K562 (cell line): ENCODE measurements at regions not wholly inside any gene's neighbourhood (a gene's known extent, or its start where the extent isn't known, plus 50 kb on each side); places are given as distances from the start of the nearest gene placed in this dataset.
A peak's percentile ranks its signal among the peaks of the same experiment; 100 is the strongest.

Source experiments
- ATAC-seq: fragments of 200-7000 bp; cut with Tn5 transposase; 3 replicates; pipeline ENCODE4 v1.9.1; 2020; ENCODE audit warnings: moderate library complexity
- BruUV-seq: library from RNA; stranded (reverse); fragments of 400-500 nt; replicated peaks from 2 replicates; lab custom pipeline; 2021; lab: Mats Ljungman, UMichigan
- CTCF ChIA-PET: fragments of 300-600 bp; formaldehyde crosslinking; extraction: SDS; loops from one replicate; lab custom pipeline; 2021; ENCODE audit warnings: low intra/inter-chr PET ratio; lab: Yijun Ruan, JAX
- POLR2A ChIA-PET: fragments of 300-600, 350-650 bp; sonication (Branson Sonifier 250); formaldehyde crosslinking; extraction: SDS; loops from one replicate; lab custom pipeline; 2021; ENCODE audit warnings: antibody characterized with exemption, inconsistent platforms; lab: Yijun Ruan, JAX
- DNase-seq, 4 experiments: peaks; one replicate each; pipeline versions ENCODE4 v3.0.0 to v3.0.0-alpha.2; 2011 to 2018; ENCODE audit warnings: low spot score in 3 of 4, mixed read lengths in 3 of 4; ENCODE audit errors: extremely low read depth in 1 of 4
- FAIRE-seq: peaks from 2 replicates; lab custom pipeline; 2011; peaks lifted over from hg19 to GRCh38; lab: Jason Lieb, UNC
- H2AFZ ChIP-seq: 2 replicates; pipeline ENCODE4 v1.6.0; 2011; ENCODE audit warnings: low read depth, low read length, control low read depth, inconsistent platforms
- H3K27ac ChIP-seq: fragments of 200-600 bp; 3 replicates; pipeline ENCODE4 v1.8.0; 2011; ENCODE audit warnings: low read depth, mild to moderate bottlenecking, control low read depth, inconsistent platforms, low read length, moderate library complexity, mixed read lengths; ENCODE audit errors: extremely low read depth
- H3K27me3 ChIP-seq, 2 experiments: fragments of 300-600 bp in 1 of 2; 2 replicates in 1 of 2; 3 replicates in 1 of 2; pipeline versions ENCODE4 v1.6.0 to v1.8.0; 2011; ENCODE audit warnings: inconsistent platforms in 2 of 2, low read length in 2 of 2, mild to moderate bottlenecking in 1 of 2, mixed read lengths in 1 of 2, moderate library complexity in 1 of 2; ENCODE audit not compliant: control insufficient read depth in 2 of 2, insufficient read depth in 2 of 2
- H3K36me3 ChIP-seq: fragments of 300-600 bp; 3 replicates; pipeline ENCODE4 v1.8.0; 2011; ENCODE audit warnings: mild to moderate bottlenecking, low read length, inconsistent platforms; ENCODE audit not compliant: control insufficient read depth, insufficient read depth
- H3K4me1 ChIP-seq, 2 experiments: fragments of 200-600 bp in 1 of 2; replicated peaks in 1 of 2; 2 replicates in 1 of 2; 3 replicates in 1 of 2; pipeline versions ENCODE4 v1.5.1 to v1.8.0; 2011; ENCODE audit warnings: inconsistent platforms in 2 of 2, low read length in 2 of 2, mild to moderate bottlenecking in 1 of 2, mixed read lengths in 1 of 2, moderate library complexity in 1 of 2; ENCODE audit not compliant: control insufficient read depth in 2 of 2, insufficient read depth in 2 of 2
- H3K4me2 ChIP-seq: 2 replicates; pipeline ENCODE4 v1.6.1; 2011; ENCODE audit warnings: low read length, control low read depth, inconsistent platforms, mixed read lengths; ENCODE audit not compliant: insufficient read depth
- H3K4me3 ChIP-seq: fragments of 200-600 bp; sonication (generic), shearing (Covaris generic); 2 replicates; pipeline ENCODE4 v1.5.1; 2016; ENCODE audit warnings: control low read depth, inconsistent platforms
- H3K79me2 ChIP-seq: fragments of 200-600 bp; 3 replicates; pipeline ENCODE4 v1.8.0; 2011; ENCODE audit warnings: low read length, inconsistent platforms; ENCODE audit not compliant: control insufficient read depth, insufficient read depth
- H3K9ac ChIP-seq, 2 experiments: 2 replicates each; pipeline versions ENCODE4 v1.6.0 to v1.6.1; 2011; ENCODE audit warnings: low read depth in 2 of 2, low read length in 2 of 2, control low read depth in 1 of 2, inconsistent platforms in 1 of 2, mild to moderate bottlenecking in 1 of 2, mixed read lengths in 1 of 2; ENCODE audit not compliant: insufficient read depth in 1 of 2
- H3K9me1 ChIP-seq: one replicate; pipeline ENCODE4 v1.6.0; 2011; ENCODE audit warnings: inconsistent platforms, mild to moderate bottlenecking, low read length, moderate library complexity; ENCODE audit not compliant: control insufficient read depth, insufficient read depth
- H3K9me3 ChIP-seq: replicated peaks from 2 replicates; pipeline ENCODE4 v1.5.1; 2011; ENCODE audit warnings: low read depth, low read length, inconsistent platforms; ENCODE audit not compliant: control insufficient read depth, insufficient read depth
- H4K20me1 ChIP-seq: replicated peaks from 2 replicates; pipeline ENCODE4 v1.6.1; 2011; ENCODE audit warnings: low read length, inconsistent platforms, mixed read lengths; ENCODE audit not compliant: control insufficient read depth, insufficient read depth
- ARID2 ChIP-seq: fragments of 450-650 bp; IDR thresholded peaks from 2 replicates; pipeline ENCODE4 v1.6.1; 2017; ENCODE audit warnings: antibody characterized with exemption, mild to moderate bottlenecking
- BHLHE40 ChIP-seq: IDR thresholded peaks from 2 replicates; pipeline ENCODE4 v1.6.1; 2011; ENCODE audit warnings: low read length, improper control_type of control experiment
- CLOCK ChIP-seq: fragments of 250-450 bp; sonication (Bioruptor Pico); IDR thresholded peaks from 2 replicates; pipeline ENCODE4 v1.4.0; 2020; ENCODE audit warnings: mild to moderate bottlenecking, moderate library complexity, borderline replicate concordance
- DLX4 ChIP-seq: fragments of 250-450 bp; sonication (Bioruptor Pico); IDR thresholded peaks from 2 replicates; pipeline ENCODE4 v1.6.1; 2021; ENCODE audit warnings: mild to moderate bottlenecking
- E2F3 ChIP-seq: fragments of 250-450 bp; sonication (Bioruptor Pico); IDR thresholded peaks from 2 replicates; pipeline ENCODE4 v1.4.0; 2020; ENCODE audit warnings: mild to moderate bottlenecking
- LEF1 ChIP-seq: fragments of 450-650 bp; IDR thresholded peaks from 2 replicates; pipeline ENCODE4 v1.6.1; 2016; ENCODE audit warnings: mild to moderate bottlenecking
- NR4A1 ChIP-seq, 2 experiments: fragments of 250-450 bp in 1 of 2; fragments of 450-650 bp in 1 of 2; sonication (Bioruptor Pico) in 1 of 2; IDR thresholded peaks; 2 replicates each; pipeline versions ENCODE4 v1.4.0 to v1.6.1; 2016 to 2020; ENCODE audit warnings: mild to moderate bottlenecking in 2 of 2, missing compliant biosample characterization in 1 of 2, missing genetic modification characterization in 1 of 2, moderate library complexity in 1 of 2
- SMC3 ChIP-seq: conservative IDR thresholded peaks from 2 replicates; pipeline ENCODE4 v1.6.1; 2011; ENCODE audit warnings: low read depth, low read length, improper control_type of control experiment; ENCODE audit not compliant: insufficient read depth
- STAT5B ChIP-seq: fragments of 250-450 bp; sonication (Bioruptor Pico); IDR thresholded peaks from 2 replicates; pipeline ENCODE4 v1.8.0; 2021; ENCODE audit warnings: mild to moderate bottlenecking, inconsistent platforms
- TFAP4 ChIP-seq: sonication (generic); formaldehyde crosslinking; IDR thresholded peaks from 2 replicates; pipeline ENCODE4 v1.8.0; 2022; ENCODE audit warnings: missing genetic modification reagents, mild to moderate bottlenecking, moderate library complexity, borderline replicate concordance
- ZNF165 ChIP-seq: fragments of 250-450 bp; sonication (Bioruptor Pico); IDR thresholded peaks from 2 replicates; pipeline ENCODE4 v1.4.0; 2020; ENCODE audit warnings: borderline replicate concordance
- ZNF274 ChIP-seq: IDR thresholded peaks from 2 replicates; pipeline ENCODE4 v1.6.1; 2011; ENCODE audit warnings: low read depth, mild to moderate bottlenecking, low read length, moderate library complexity, borderline replicate concordance
- in situ Hi-C: fragments of 300-500 bp; cut with MboI; formaldehyde crosslinking; loops from 4 replicates; pipeline ENCODE4 v1.15.0; 2018; ENCODE audit warnings: inconsistent platforms, mixed read lengths
- intact Hi-C: fragments of 100-400 bp; cut with micrococcal nuclease; formaldehyde crosslinking; loops from 2 replicates; pipeline ENCODE4 v1.14.2; 2022

GRCh38 chr2:145538661-145539350 lies 1018.9 kb upstream of the ZEB2 start (continued):
- TF ChIP-seq LEF1: no peak
- TF ChIP-seq SMC3: no peak
- no peak for TF ChIP-seq ZNF165 (CRISPR knock-in tag)

GRCh38 chr2:145530653-145531052 lies 1010.7 kb upstream of the ZEB2 start:
- DNase-seq (no peak), ATAC-seq (peak; percentile 59; the same call in 2 of the 3 replicates), FAIRE-seq (no peak)
- Histone ChIP-seq H2AFZ (no peak overlapping the region), H3K27me3 (no peaks in the 10 kb centered on the region), H4K20me1 (no peaks in the 10 kb centered on the region), H3K9ac (no peak overlapping the region), H3K4me1 (no peaks in the 10 kb centered on the region), H3K36me3 (no peaks in the 10 kb centered on the region), H3K9me3 (no peaks in the 10 kb centered on the region), H3K4me2 (no peak overlapping the region), H3K4me3 (no peak overlapping the region), H3K79me2 (no peaks in the 10 kb centered on the region), H3K9me1 (no peaks in the 10 kb centered on the region), H3K27ac (no peak overlapping the region)
- TF ChIP-seq ARID2 (no peak), ZNF274 (no peak), DLX4 (CRISPR knock-in tag) (no peak), STAT5B (no peak), TFAP4 (CRISPR knock-in tag) (no peak), E2F3 (CRISPR knock-in tag) (no peak), CLOCK (CRISPR knock-in tag) (no peak), BHLHE40 (no peak), NR4A1 (CRISPR knock-in tag; IDR thresholded peaks at IDR 0.05) (no peak), NR4A1 (tag; IDR thresholded peaks at IDR 0.05) (no peak)
- intact Hi-C loops: no loop called here
- BruUV-seq: no TSS peak
- in situ Hi-C loops: no loop called here
- ChIA-PET CTCF (no interaction called here), POLR2A (no interaction called here)
